B cell (primary cell): ENCODE measurements at regions not wholly inside any gene's neighbourhood (a gene's known extent, or its start where the extent isn't known, plus 50 kb on each side); places are given as distances from the start of the nearest gene placed in this dataset.
"Not testable (repeated sequence)": the region's sequence is repeated elsewhere in the genome, so short reads cannot be mapped to it uniquely, and the experiment has no call there.

Experiments used
- ATAC-seq: fragments of 200-7000 bp; cut with Tn5 transposase; one replicate; pipeline ENCODE4 v1.10.0; 2021; ENCODE audit warnings: low read depth, mild to moderate bottlenecking, moderate number of reproducible peaks, moderate library complexity
- CTCF ChIA-PET: fragments of 350-600 bp; sonication (Branson Sonifier 250); formaldehyde crosslinking; loops from one replicate; lab custom pipeline; 2021; ENCODE audit warnings: antibody characterized with exemption, inconsistent platforms; lab: Charles Lee
- POLR2A ChIA-PET: fragments of 350-600 bp; sonication (Branson Sonifier 250); formaldehyde crosslinking; loops from one replicate; lab custom pipeline; 2021; ENCODE audit warnings: antibody characterized with exemption; lab: Charles Lee
- DNase-seq: peaks from one replicate; pipeline ENCODE4 v3.0.0; 2013
- H2AFZ ChIP-seq: 2 replicates; pipeline ENCODE4 v1.6.1; 2012; ENCODE audit warnings: mild to moderate bottlenecking, low read depth, low read length; ENCODE audit not compliant: insufficient read depth, poor library complexity, severe bottlenecking
- H3K27ac ChIP-seq, 2 donors: 1 replicate in 1 of 2; 2 replicates in 1 of 2; pipeline ENCODE4 v1.5.1; 2012 to 2013; ENCODE audit warnings: low read length in 2 of 2, mild to moderate bottlenecking in 2 of 2, moderate library complexity in 1 of 2
- H3K27me3 ChIP-seq, 4 experiments: fragments of 200-600 bp in 1 of 4; sonication (generic) in 1 of 4; replicated peaks in 1 of 4; 1 replicate in 2 of 4; 2 replicates in 2 of 4; pipeline versions ENCODE4 v1.6.1 to v1.7.0; 2013 to 2016; ENCODE audit warnings: low read length in 3 of 4, mild to moderate bottlenecking in 2 of 4, mixed read lengths in 1 of 4, moderate library complexity in 1 of 4; ENCODE audit not compliant: insufficient read depth in 4 of 4, control insufficient read depth in 3 of 4; ENCODE audit errors: control extremely low read depth in 1 of 4
- H3K36me3 ChIP-seq, 2 experiments: replicated peaks in 1 of 2; 1 replicate in 1 of 2; 2 replicates in 1 of 2; pipeline versions ENCODE4 v1.6.1 to v1.7.1; 2013; ENCODE audit warnings: low read length in 1 of 2; ENCODE audit not compliant: insufficient read depth in 2 of 2, control insufficient read depth in 1 of 2; ENCODE audit errors: control extremely low read depth in 1 of 2, extremely low read depth in 1 of 2
- H3K4me1 ChIP-seq, 2 donors: fragments of 200-600 bp in 1 of 2; sonication (generic) in 1 of 2; 1 replicate in 1 of 2; 2 replicates in 1 of 2; pipeline versions ENCODE4 v1.5.1 to v1.6.1; 2013 to 2017; ENCODE audit warnings: low read length in 2 of 2; ENCODE audit not compliant: control insufficient read depth in 2 of 2, insufficient read depth in 2 of 2
- H3K4me2 ChIP-seq: replicated peaks from 2 replicates; pipeline ENCODE3; 2012; ENCODE audit warnings: mild to moderate bottlenecking, low read depth, low read length; ENCODE audit not compliant: poor library complexity, severe bottlenecking
- H3K4me3 ChIP-seq, 5 experiments: fragments of 200-600 bp in 1 of 5; sonication (generic) in 1 of 5; 1 replicate in 3 of 5; 2 replicates in 2 of 5; pipeline versions ENCODE4 v1.5.1 to v1.7.0; 2011 to 2016; ENCODE audit warnings: low read length in 4 of 5, mild to moderate bottlenecking in 4 of 5, low read depth in 2 of 5, control low read depth in 1 of 5, moderate library complexity in 1 of 5; ENCODE audit not compliant: insufficient read depth in 1 of 5; ENCODE audit errors: control extremely low read depth in 1 of 5, extremely low read depth in 1 of 5
- H3K79me2 ChIP-seq: fragments of 200-600 bp; sonication (generic); one replicate; pipeline ENCODE4 v1.6.0; 2016; ENCODE audit warnings: low read length; ENCODE audit not compliant: control insufficient read depth, insufficient read depth
- H3K9ac ChIP-seq: fragments of 200-600 bp; sonication (generic); 2 replicates; pipeline ENCODE4 v1.6.1; 2017; ENCODE audit warnings: mild to moderate bottlenecking, low read length, moderate library complexity
- H3K9me3 ChIP-seq, 3 donors: one replicate each; pipeline versions ENCODE4 v1.6.1 to v1.7.1; 2013; ENCODE audit warnings: low read length in 2 of 3; ENCODE audit not compliant: control insufficient read depth in 2 of 3, insufficient read depth in 1 of 3; ENCODE audit errors: control extremely low read depth in 1 of 3
- H4K20me1 ChIP-seq: 2 replicates; pipeline ENCODE4 v1.6.0; 2012; ENCODE audit warnings: mild to moderate bottlenecking, low read length; ENCODE audit not compliant: insufficient read depth, control insufficient read depth, poor library complexity, severe bottlenecking
- H3K27ac Mint-ChIP-seq: one replicate; pipeline ENCODE4 v1.8.0; 2021; ENCODE audit warnings: mixed read lengths
- H3K27me3 Mint-ChIP-seq: one replicate; pipeline ENCODE4 v1.8.0; 2021; ENCODE audit warnings: mixed read lengths
- H3K4me1 Mint-ChIP-seq: one replicate; pipeline ENCODE4 v1.8.0; 2021; ENCODE audit warnings: mixed read lengths
- H3K4me3 Mint-ChIP-seq: one replicate; pipeline ENCODE4 v1.8.0; 2021; ENCODE audit warnings: mixed read lengths
- H3K9me3 Mint-ChIP-seq: one replicate; pipeline ENCODE4 v1.8.0; 2022; ENCODE audit warnings: mixed read lengths; ENCODE audit not compliant: insufficient read depth
- CTCF ChIP-seq: fragments of 200-600 bp; IDR thresholded peaks from one replicate; pipeline ENCODE4 v1.8.0; 2022; ENCODE audit warnings: antibody characterized with exemption, mild to moderate bottlenecking
- EZH2 ChIP-seq: IDR thresholded peaks from 2 replicates; pipeline ENCODE4 v1.6.1; 2012; ENCODE audit warnings: borderline replicate concordance, low read depth, mild to moderate bottlenecking, moderate library complexity, low read length; ENCODE audit not compliant: insufficient read depth, poor library complexity, severe bottlenecking
- WGBS: methylation state at CpG from one replicate; pipeline ENCODE4 v1.1.5; 2013; ENCODE audit warnings: missing lambda C conversion rate; ENCODE audit not compliant: insufficient coverage; 5-methylcytosine and 5-hydroxymethylcytosine counted together
- intact Hi-C: fragments of 100-400 bp; cut with micrococcal nuclease; formaldehyde crosslinking; loops from one replicate; pipeline ENCODE4 v1.10.0; 2022

DNA sequence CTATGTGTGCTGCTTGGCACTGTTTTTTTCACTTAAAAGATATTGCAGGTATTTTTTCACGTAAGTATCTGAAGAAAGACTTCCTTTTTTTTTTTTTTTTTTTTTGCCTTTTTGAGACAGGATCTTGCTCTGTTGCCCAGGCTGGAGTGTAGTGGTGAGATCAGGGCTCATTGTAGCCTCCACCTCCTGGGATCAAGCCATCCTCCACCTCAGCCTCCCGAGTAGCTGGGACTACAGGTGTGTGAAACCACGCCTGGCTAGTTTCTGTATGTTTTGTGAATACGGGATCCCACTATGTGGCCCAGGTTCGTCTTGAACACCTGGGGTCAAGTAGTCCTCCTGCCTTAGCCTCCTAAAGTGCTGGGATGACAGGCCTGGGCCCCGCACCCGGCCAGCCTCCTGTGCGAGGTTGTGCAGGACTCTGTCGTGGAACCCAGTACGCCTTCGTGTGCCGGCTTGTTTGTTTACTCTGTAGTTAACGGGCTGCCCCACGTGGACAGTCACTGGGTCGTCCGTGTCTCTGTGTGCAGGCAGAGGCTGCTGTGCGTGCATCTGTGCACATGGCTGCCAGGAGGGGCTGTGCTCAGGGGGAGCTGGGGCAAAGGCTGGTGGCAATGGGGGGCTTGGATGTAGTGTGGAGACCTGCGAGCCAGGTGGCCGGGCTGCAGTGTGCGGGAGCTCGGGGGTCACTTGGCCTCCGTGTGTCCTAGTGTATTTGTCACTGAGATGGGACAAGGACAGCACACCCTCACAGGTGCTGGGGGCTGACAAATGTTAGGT is 179.5 kb downstream of the ADRA2C start:
- ChIA-PET POLR2A (no interaction called here), CTCF (interaction anchor here (0.7 kb wide), 1 partner anchor 1845 kb away, joined by 4 read pairs; no protein-coding TSS in a partner anchor)
- Mint-ChIP-seq H3K27ac (no peak overlapping the region), H3K4me1 (peaks cover 11% of the 10 kb centered on the region), H3K27me3 (no peaks in the 10 kb centered on the region), H3K9me3 (no peaks in the 10 kb centered on the region), H3K4me3 (no peak overlapping the region)
- no peak for DNase-seq
- Histone ChIP-seq H3K4me3 (no peak overlapping the region), H3K27me3 (no peaks in the 10 kb centered on the region), H3K27ac (no peak overlapping the region), H4K20me1 (no peaks in the 10 kb centered on the region), H3K9ac (no peak overlapping the region), H3K9me3 (no peaks in the 10 kb centered on the region), H3K4me2 (no peak overlapping the region), H3K79me2 (no peaks in the 10 kb centered on the region), H2AFZ (no peak overlapping the region), H3K4me1 (peaks cover 0 to 4% of the 10 kb centered on the region in 2 donors), H3K36me3 (no peaks in the 10 kb centered on the region)
- 95% methylated on average over 17 of the region's 22 CpGs for WGBS
- no peak for ATAC-seq
- intact Hi-C loops, result no loop called here
- no peak for TF ChIP-seq CTCF
- no peak for TF ChIP-seq EZH2

DNA sequence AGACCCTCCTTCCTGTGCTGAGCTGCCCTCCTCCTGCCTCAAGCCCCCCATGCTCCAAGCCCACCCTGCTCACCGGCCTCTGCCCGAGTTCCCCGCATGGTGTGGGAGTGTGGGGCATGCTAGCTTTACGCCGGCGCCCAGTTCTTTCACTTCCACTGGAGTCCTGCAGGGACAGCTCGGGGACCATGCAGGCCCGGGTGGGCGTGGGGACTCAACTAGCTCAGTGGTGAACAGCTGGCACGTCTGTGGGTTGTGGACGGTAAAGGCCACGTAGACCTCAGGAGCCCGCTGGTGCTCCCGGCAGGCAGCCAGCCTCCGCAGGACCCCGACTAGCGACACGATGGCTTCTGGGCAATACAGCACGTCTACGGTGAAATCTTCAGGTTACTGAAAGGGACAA is 180.4 kb downstream of the ADRA2C start:
- H3K4me3 Mint-ChIP-seq, H4K20me1 ChIP-seq, H3K36me3 ChIP-seq, H3K4me1 ChIP-seq, H3K27ac ChIP-seq, H3K79me2 ChIP-seq, H3K9me3 Mint-ChIP-seq, H3K4me2 ChIP-seq, CTCF ChIA-PET, H3K27me3 Mint-ChIP-seq, H3K27me3 ChIP-seq, H3K9ac ChIP-seq, DNase-seq, H3K9me3 ChIP-seq, ATAC-seq, H2AFZ ChIP-seq, H3K27ac Mint-ChIP-seq, POLR2A ChIA-PET, intact Hi-C loops, H3K4me3 ChIP-seq: not testable (repeated sequence)
- 97% methylated on average over 20 of the region's 20 CpGs for WGBS
- H3K4me1 Mint-ChIP-seq, result peaks cover 11% of the 10 kb centered on the region

DNA sequence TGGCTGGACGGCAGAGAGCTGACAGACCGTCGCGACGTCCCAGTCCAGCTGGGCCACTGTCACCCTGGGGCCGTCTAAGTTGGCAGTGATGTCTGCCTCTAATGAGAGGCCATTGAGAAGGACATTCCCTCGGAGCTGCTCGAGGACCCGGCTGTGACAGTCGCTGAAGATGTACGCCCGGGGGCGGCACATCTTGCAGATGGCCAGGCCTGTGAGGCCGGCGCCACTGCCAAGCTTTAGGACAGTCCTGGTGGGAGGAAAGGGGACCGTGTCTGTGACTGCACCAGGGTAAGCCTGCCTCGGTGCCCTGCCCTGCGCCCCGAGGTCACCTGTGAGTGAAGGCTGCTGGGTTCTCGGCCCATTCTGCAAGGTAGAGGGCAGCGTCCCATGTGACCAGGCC is 181.6 kb downstream of the ADRA2C start:
- H4K20me1 ChIP-seq, CTCF ChIA-PET, H3K4me3 ChIP-seq, H3K4me3 Mint-ChIP-seq, H3K9ac ChIP-seq, H3K9me3 ChIP-seq, H3K27ac ChIP-seq, DNase-seq, H3K4me2 ChIP-seq, H3K36me3 ChIP-seq, H3K9me3 Mint-ChIP-seq, H2AFZ ChIP-seq, POLR2A ChIA-PET, H3K4me1 Mint-ChIP-seq, H3K27me3 Mint-ChIP-seq, H3K27ac Mint-ChIP-seq, ATAC-seq, H3K27me3 ChIP-seq, H3K4me1 ChIP-seq, H3K79me2 ChIP-seq, intact Hi-C loops: not testable (repeated sequence)
- 98% methylated on average over 14 of the region's 21 CpGs for WGBS
